ENCODE measurements at regions not wholly inside any gene's neighbourhood (a gene's known extent, or its start where the extent isn't known, plus 50 kb on each side); places are given as distances from the start of the nearest gene placed in this dataset.

DNA sequence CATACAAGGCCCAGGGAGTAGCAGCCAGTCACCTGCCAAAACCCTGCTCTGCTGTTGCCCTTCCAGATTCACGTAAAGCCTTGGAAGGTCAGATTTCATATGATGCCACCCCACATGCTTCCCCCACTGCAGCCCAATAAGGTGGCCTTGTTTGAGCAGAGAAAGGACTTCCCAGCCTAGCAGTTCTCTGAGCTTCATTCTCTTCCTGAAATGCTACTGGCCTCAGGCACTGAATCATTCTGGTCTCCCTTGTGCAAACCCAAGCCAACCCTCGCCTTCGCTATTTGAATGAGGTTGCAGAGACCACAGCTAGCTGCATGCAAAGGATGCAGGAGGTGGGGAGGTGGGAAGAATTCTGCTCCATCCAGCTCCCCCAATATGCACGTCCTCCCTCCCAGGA is 60.3 kb upstream of the PLXNA4 start:
- 82% methylated on average over 4 of the region's 4 CpGs; no CpG with 5 or more reads in 1 of the 2 donors for WGBS, 2 donors (ENCODE audit: low coverage in 1 of 2)
- no peaks in the 10 kb centered on the region for H3K9me3 ChIP-seq
- intact Hi-C loops (cut with DNase I; ENCODE audit: low total_unique reads) = no loop called here
- no peaks in the 10 kb centered on the region for H3K27me3 ChIP-seq
- DNase-seq = no peak
- TF ChIP-seq, protein P1, sequence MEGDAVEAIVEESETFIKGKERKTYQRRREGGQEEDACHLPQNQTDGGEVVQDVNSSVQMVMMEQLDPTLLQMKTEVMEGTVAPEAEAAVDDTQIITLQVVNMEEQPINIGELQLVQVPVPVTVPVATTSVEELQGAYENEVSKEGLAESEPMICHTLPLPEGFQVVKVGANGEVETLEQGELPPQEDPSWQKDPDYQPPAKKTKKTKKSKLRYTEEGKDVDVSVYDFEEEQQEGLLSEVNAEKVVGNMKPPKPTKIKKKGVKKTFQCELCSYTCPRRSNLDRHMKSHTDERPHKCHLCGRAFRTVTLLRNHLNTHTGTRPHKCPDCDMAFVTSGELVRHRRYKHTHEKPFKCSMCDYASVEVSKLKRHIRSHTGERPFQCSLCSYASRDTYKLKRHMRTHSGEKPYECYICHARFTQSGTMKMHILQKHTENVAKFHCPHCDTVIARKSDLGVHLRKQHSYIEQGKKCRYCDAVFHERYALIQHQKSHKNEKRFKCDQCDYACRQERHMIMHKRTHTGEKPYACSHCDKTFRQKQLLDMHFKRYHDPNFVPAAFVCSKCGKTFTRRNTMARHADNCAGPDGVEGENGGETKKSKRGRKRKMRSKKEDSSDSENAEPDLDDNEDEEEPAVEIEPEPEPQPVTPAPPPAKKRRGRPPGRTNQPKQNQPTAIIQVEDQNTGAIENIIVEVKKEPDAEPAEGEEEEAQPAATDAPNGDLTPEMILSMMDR (IDR thresholded peaks at IDR 0.05) = no peak
- no peak for TF ChIP-seq POLR2A (IDR thresholded peaks at IDR 0.05)
- no peak for TF ChIP-seq POLR2AphosphoS5 (IDR thresholded peaks at IDR 0.05)
- no peak for TF ChIP-seq EP300 (IDR thresholded peaks at IDR 0.05; ENCODE audit: low read depth)
- H3K36me3 ChIP-seq = no peaks in the 10 kb centered on the region
- no peaks in the 10 kb centered on the region for H3K4me1 ChIP-seq
- in situ Hi-C loops (cut with MboI; ENCODE audit: low pct_ligation_motif_present in 1 of 4, low pct_unique_long_range_greater_than_20kb in 1 of 4, low sequenced_read_pairs in 3 of 4) = no loop called here
- no peak overlapping the region for H3K27ac ChIP-seq
- no peak overlapping the region for H3K4me3 ChIP-seq

DNA sequence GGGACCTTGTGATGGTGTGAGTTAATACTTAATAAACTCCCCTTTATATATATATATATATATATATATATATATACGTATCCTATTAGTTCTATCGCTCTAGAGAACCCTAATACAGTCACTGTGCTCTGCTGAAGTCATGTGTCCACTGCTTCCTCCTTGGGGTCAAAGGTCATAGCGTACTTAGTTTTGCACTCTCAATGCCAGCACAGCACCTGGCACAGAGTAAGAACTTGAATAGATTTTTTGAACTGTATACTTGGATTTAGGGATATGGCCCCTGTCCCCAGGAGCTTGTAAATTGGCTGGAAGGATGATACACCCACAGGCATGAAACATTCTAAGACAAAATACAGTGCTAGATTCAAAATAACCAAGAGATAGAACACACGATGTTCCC is 58.9 kb upstream of the PLXNA4 start:
- Histone ChIP-seq H3K4me3 (no peak overlapping the region), H3K27ac (no peak overlapping the region), H3K4me1 (no peaks in the 10 kb centered on the region), H3K27me3 (no peaks in the 10 kb centered on the region), H3K36me3 (no peaks in the 10 kb centered on the region), H3K9me3 (no peaks in the 10 kb centered on the region)
- TF ChIP-seq, protein P1 (IDR thresholded peaks at IDR 0.05) = no peak
- TF ChIP-seq EP300 (IDR thresholded peaks at IDR 0.05; ENCODE audit: low read depth) (no peak), POLR2AphosphoS5 (IDR thresholded peaks at IDR 0.05) (no peak), POLR2A (IDR thresholded peaks at IDR 0.05) (no peak)
- in situ Hi-C loops (cut with MboI; ENCODE audit: low pct_ligation_motif_present in 1 of 4, low pct_unique_long_range_greater_than_20kb in 1 of 4, low sequenced_read_pairs in 3 of 4) = no loop called here
- no peak for DNase-seq
- WGBS, 2 donors (ENCODE audit: low coverage in 1 of 2) = 63 to 79% methylated on average over 1 to 4 of the region's 4 CpGs
- intact Hi-C loops (cut with DNase I; ENCODE audit: low total_unique reads) = no loop called here

DNA sequence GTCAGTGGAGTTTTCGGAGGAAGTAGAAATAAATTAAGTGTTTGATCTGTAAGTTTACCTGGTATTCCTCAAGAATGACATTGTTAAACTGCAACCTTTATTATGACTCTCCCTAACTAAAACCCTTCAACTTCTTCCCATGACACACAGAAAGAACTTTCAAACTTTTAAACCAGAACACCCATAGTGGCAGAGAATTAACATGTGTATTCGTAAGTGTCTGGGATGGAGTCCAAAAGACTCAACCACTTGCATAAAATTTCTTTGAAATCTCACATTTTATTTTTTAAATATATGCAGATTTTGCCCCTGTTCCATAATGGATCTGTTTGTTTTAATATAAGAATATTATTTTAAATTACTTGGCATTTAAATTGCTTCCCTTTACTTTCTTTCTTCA is 54.6 kb upstream of the PLXNA4 start:
- H3K36me3 ChIP-seq = no peaks in the 10 kb centered on the region
- H3K9me3 ChIP-seq = no peaks in the 10 kb centered on the region
- in situ Hi-C loops (cut with MboI; ENCODE audit: low pct_ligation_motif_present in 1 of 4, low pct_unique_long_range_greater_than_20kb in 1 of 4, low sequenced_read_pairs in 3 of 4) = no loop called here
- no peak for TF ChIP-seq EP300 (IDR thresholded peaks at IDR 0.05; ENCODE audit: low read depth)
- TF ChIP-seq POLR2A (IDR thresholded peaks at IDR 0.05) = no peak
- no peak for TF ChIP-seq POLR2AphosphoS5 (IDR thresholded peaks at IDR 0.05)
- TF ChIP-seq, protein P1 (IDR thresholded peaks at IDR 0.05) = no peak
- H3K27me3 ChIP-seq = no peaks in the 10 kb centered on the region
- H3K27ac ChIP-seq = no peak overlapping the region
- 85 to 87% methylated on average over 2 of the region's 2 CpGs for WGBS, 2 donors (ENCODE audit: low coverage in 1 of 2)
- H3K4me3 ChIP-seq = no peak overlapping the region
- H3K4me1 ChIP-seq = no peaks in the 10 kb centered on the region
- intact Hi-C loops (cut with DNase I; ENCODE audit: low total_unique reads) = no loop called here
- no peak for DNase-seq

All from transverse colon (tissue), 4 donors.